ENCODE measurements at regions not wholly inside any gene's neighbourhood (a gene's known extent, or its start where the extent isn't known, plus 50 kb on each side); places are given as distances from the start of the nearest gene placed in this dataset.

DNA sequence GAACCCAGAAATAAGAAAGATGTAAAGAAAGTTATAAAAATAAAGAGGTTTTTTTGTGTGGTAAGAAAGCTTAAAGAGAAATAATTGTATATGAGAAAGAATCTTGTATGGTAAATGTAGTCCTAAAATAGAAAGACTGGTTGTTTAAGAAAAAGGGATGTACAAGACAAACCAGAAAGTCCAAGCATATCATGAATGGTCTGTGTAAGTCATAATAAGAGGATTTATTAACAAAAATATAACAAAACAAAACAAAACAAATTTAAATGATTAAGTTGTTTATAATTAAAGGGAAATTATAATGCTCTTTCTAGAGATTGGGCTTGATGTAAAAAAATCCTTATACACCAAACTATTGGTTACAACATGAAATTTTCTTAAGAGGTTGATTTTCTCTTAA is 590.4 kb upstream of the PTGER4 start:
- H3K4me3 ChIP-seq (replicated peaks; ENCODE audit: low read depth, low read length), result no peak overlapping the region
- H3K36me3 ChIP-seq (ENCODE audit: control insufficient read depth, insufficient read depth, low read length), result no peaks in the 10 kb centered on the region
- no peaks in the 10 kb centered on the region for H3K27me3 ChIP-seq (replicated peaks; ENCODE audit: control insufficient read depth, insufficient read depth, low read length)
- TF ChIP-seq, protein P1, sequence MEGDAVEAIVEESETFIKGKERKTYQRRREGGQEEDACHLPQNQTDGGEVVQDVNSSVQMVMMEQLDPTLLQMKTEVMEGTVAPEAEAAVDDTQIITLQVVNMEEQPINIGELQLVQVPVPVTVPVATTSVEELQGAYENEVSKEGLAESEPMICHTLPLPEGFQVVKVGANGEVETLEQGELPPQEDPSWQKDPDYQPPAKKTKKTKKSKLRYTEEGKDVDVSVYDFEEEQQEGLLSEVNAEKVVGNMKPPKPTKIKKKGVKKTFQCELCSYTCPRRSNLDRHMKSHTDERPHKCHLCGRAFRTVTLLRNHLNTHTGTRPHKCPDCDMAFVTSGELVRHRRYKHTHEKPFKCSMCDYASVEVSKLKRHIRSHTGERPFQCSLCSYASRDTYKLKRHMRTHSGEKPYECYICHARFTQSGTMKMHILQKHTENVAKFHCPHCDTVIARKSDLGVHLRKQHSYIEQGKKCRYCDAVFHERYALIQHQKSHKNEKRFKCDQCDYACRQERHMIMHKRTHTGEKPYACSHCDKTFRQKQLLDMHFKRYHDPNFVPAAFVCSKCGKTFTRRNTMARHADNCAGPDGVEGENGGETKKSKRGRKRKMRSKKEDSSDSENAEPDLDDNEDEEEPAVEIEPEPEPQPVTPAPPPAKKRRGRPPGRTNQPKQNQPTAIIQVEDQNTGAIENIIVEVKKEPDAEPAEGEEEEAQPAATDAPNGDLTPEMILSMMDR (IDR thresholded peaks at IDR 0.05; ENCODE audit: insufficient read depth, low read length, poor library complexity, severe bottlenecking), result no peak
- DNase-seq (ENCODE audit: extremely low read depth, insufficient read length), result no peak

DNA sequence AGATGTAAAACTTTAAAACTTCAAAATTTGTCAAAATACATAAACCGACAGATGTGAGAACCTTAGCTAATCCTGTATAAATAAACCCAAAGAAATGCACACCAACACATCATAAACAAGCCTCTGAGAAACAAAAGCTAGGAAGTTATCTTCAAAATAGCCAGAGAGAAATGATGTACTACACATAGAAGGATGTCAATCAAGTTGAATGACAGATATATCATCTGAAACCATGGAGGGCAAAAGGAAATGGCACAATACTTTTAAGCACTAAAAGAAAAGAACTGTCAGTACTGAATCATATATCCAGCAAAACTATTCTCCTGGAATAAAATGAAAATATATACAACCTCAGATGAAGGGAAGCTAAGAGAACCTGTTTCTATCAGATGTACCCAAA is 595.1 kb upstream of the PTGER4 start:
- DNase-seq (ENCODE audit: extremely low read depth, insufficient read length), result no peak
- H3K4me3 ChIP-seq (replicated peaks; ENCODE audit: low read depth, low read length), result no peak overlapping the region
- TF ChIP-seq, protein P1 (IDR thresholded peaks at IDR 0.05; ENCODE audit: insufficient read depth, low read length, poor library complexity, severe bottlenecking), result no peak

DNA sequence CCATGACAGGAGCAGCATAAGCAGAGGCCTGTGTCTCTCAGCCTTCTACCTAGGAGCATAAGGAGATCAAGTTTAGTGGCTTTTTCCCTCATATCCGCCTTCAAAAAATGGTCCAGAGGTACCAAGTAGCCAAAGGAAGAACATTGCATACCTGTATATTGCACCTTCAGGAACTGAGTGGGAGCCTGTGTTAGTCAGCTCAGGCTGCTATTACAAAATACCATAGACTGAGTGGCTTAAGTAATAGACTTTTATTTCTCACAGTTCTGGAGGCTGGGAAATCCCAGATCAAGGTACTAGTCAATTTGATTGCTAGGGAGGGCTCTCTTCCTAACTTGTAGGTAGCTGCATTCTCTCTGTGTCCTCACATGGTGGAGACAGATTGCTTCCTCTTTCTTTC is 597.4 kb upstream of the PTGER4 start:
- Histone ChIP-seq H3K4me3 (replicated peaks; ENCODE audit: low read depth, low read length) (no peak overlapping the region), H3K27me3 (replicated peaks; ENCODE audit: control insufficient read depth, insufficient read depth, low read length) (no peaks in the 10 kb centered on the region), H3K36me3 (ENCODE audit: control insufficient read depth, insufficient read depth, low read length) (no peaks in the 10 kb centered on the region)
- DNase-seq (ENCODE audit: extremely low read depth, insufficient read length), result no peak
- TF ChIP-seq, protein P1 (IDR thresholded peaks at IDR 0.05; ENCODE audit: insufficient read depth, low read length, poor library complexity, severe bottlenecking), result no peak

More for the DNA sequence above, 595.1 kb upstream of the PTGER4 start:
- no peaks in the 10 kb centered on the region for H3K36me3 ChIP-seq (ENCODE audit: control insufficient read depth, insufficient read depth, low read length)
- no peaks in the 10 kb centered on the region for H3K27me3 ChIP-seq (replicated peaks; ENCODE audit: control insufficient read depth, insufficient read depth, low read length)

DNA sequence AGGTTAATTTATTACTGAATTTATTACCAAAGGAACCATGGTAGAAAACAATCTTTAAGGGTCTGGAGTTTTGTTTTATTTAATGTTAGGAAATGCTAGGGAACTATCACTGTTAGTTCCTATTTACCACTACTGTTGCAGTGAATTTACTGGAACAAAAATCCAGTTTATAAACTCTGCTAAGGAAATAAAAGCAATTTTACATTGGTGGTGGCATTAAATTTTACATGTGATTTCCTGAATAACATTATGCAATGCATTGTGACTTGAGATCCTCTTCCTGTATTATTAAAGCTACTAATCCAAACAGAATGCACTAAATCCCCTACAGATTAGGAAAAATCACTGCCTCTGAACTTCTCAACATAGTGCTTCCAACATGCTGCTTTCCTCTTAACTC is 599.5 kb upstream of the PTGER4 start:
- TF ChIP-seq, protein P1 (IDR thresholded peaks at IDR 0.05; ENCODE audit: insufficient read depth, low read length, poor library complexity, severe bottlenecking), result no peak
- Histone ChIP-seq H3K4me3 (replicated peaks; ENCODE audit: low read depth, low read length) (no peak overlapping the region), H3K36me3 (ENCODE audit: control insufficient read depth, insufficient read depth, low read length) (no peaks in the 10 kb centered on the region), H3K27me3 (replicated peaks; ENCODE audit: control insufficient read depth, insufficient read depth, low read length) (no peaks in the 10 kb centered on the region)
- no peak for DNase-seq (ENCODE audit: extremely low read depth, insufficient read length)

DNA sequence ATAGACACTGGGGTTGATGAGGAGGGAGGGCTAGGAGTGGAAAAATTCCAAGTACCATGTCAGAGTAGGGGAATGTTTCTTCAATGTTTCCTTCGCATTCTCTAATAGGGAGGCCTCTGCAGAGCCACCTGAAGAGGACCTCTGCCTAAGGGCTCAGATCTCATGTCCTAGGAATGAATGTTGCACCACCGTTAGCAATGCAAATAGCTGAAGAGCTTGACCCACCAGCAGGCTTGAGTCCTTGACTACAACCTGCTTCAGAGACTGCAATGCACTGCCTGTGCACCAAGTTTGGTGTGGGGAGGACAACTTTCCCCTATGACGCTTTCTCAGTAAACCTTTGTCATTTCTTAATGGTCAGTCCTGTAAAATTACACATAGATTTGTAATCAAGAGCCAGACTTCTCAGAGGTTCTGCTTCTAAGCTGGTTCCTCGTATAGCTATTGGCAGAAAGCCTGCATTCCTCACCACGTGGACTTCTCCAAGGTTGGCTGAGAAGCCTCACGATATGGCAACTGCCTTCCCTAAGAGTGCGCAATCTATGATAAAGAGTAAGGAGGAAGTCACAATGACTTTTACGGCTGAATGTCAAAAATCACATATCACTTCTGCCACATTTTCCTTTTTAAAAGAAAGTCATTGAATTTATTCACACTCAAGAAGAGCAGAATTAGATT is 600.7 kb upstream of the PTGER4 start:
- no peak for DNase-seq (ENCODE audit: extremely low read depth, insufficient read length)
- TF ChIP-seq, protein P1 (IDR thresholded peaks at IDR 0.05; ENCODE audit: insufficient read depth, low read length, poor library complexity, severe bottlenecking), result no peak
- Histone ChIP-seq H3K4me3 (replicated peaks; ENCODE audit: low read depth, low read length) (no peak overlapping the region), H3K27me3 (replicated peaks; ENCODE audit: control insufficient read depth, insufficient read depth, low read length) (no peaks in the 10 kb centered on the region), H3K36me3 (ENCODE audit: control insufficient read depth, insufficient read depth, low read length) (no peaks in the 10 kb centered on the region)

DNA sequence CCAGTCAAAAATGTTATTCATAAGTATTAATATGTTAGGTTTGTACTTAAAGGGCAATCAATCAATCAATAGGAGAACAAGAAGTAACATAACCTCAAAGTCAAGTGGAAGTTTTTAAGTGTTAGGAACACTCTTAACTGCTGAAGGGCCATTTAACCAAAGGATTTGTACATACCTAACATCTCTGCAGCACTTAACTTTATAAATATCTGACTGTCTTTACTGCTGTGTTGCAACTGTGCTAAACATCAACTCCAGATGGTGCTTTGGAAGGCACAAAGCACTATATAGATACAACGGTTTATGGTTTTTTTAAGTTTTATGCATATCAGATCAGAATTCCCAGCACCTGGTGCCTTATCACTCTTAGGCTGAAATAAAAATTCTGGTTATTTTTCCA is 604.9 kb upstream of the PTGER4 start:
- no peaks in the 10 kb centered on the region for H3K27me3 ChIP-seq (replicated peaks; ENCODE audit: control insufficient read depth, insufficient read depth, low read length)
- H3K36me3 ChIP-seq (ENCODE audit: control insufficient read depth, insufficient read depth, low read length), result no peaks in the 10 kb centered on the region
- TF ChIP-seq, protein P1 (IDR thresholded peaks at IDR 0.05; ENCODE audit: insufficient read depth, low read length, poor library complexity, severe bottlenecking), result no peak
- no peak overlapping the region for H3K4me3 ChIP-seq (replicated peaks; ENCODE audit: low read depth, low read length)
- no peak for DNase-seq (ENCODE audit: extremely low read depth, insufficient read length)
